GM19452 (cell line): ENCODE measurements at regions not wholly inside any gene's neighbourhood (a gene's known extent, or its start where the extent isn't known, plus 50 kb on each side); places are given as distances from the start of the nearest gene placed in this dataset.
"Not testable (repeated sequence)": the region's sequence is repeated elsewhere in the genome, so short reads cannot be mapped to it uniquely, and the experiment has no call there.

Source experiments
- ATAC-seq: cut with Tn5 transposase; IDR thresholded peaks from one replicate; pipeline ENCODE4 v1.9.1; 2021; ENCODE audit not compliant: unreplicated experiment

- ATAC-seq, result not testable (repeated sequence)
Observed at GRCh38 chr7:65069476-65069875, 63.0 kb upstream of the ERV3-1 start.

- not testable (repeated sequence) for ATAC-seq
Observed at GRCh38 chr7:65062566-65062965, 56.1 kb upstream of the ERV3-1 start.

GRCh38 chr7:65059247-65059646, 52.8 kb upstream of the ERV3-1 start:
- ATAC-seq, result not testable (repeated sequence)
